Epidermal melanocyte (primary cell): ENCODE measurements at regions not wholly inside any gene's neighbourhood (a gene's known extent, or its start where the extent isn't known, plus 50 kb on each side); places are given as distances from the start of the nearest gene placed in this dataset.
"Not testable (repeated sequence)": the region's sequence is repeated elsewhere in the genome, so short reads cannot be mapped to it uniquely, and the experiment has no call there.

Experiments
- DNase-seq: peaks from one replicate; pipeline ENCODE4 v3.0.0; 2011; ENCODE audit warnings: low spot score; ENCODE audit not compliant: insufficient read length

DNA sequence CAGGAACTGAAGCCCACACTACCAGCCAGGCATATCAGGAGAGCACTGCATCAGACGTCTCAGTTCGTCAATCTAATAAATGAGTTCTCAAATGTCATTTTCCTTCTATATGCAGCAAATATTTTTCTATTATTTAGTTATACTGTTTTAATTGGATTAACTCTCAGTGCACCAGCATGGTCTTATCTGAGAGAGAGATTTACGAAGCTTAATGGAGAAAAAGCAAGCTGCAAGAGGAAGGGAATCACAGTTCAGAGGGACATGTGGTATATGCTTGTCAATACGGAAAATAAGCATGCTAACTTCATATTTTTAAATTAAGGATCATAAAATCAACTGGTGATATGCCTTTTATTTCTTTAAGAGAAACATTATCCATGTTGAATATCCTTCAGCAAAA, 213.1 kb upstream of the NECTIN3 start:
- no peak for DNase-seq

DNA sequence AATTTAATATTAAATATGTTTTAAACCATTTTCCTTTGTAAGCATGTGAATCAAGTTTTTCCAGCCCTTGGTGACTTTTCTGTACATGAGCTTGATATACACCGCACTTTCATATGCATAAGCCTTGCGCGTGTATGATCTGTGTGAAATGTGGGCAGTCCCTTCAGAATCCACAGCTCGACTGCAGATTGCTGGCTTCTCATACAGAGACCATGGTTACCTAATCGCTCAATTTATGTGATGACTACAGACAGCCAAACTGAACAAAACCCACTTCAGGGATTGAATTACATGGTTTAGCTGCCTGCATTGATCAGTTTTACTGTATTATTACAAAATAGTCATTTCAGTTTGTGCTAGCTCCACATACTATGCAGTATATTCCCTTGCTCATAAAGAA, 212.3 kb upstream of the NECTIN3 start:
- DNase-seq, result no peak

DNA sequence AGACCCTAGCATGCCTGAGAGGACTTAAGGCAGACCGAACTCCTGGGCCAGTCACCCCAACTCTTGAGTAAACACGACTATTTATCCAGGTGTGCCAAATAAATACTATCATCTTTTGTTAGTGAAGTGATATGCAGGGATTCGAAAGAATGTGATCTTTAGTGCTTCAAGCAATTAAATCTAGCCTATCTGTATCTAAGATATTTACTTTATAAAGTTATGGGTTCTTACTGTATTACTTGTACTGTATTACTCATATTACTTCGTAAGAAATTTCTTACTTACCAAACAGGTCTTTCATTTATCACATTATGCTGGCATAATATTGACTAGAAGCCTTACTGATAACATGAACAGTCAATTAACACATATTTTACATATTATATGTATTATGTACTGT, 211.6 kb upstream of the NECTIN3 start:
- DNase-seq, result no peak

- DNase-seq, result no peak
Observed at GRCh38 chr3:110865934-110866333, 205.7 kb upstream of the NECTIN3 start.

GRCh38 chr3:110868106-110868505, 203.5 kb upstream of the NECTIN3 start:
- no peak for DNase-seq

DNA sequence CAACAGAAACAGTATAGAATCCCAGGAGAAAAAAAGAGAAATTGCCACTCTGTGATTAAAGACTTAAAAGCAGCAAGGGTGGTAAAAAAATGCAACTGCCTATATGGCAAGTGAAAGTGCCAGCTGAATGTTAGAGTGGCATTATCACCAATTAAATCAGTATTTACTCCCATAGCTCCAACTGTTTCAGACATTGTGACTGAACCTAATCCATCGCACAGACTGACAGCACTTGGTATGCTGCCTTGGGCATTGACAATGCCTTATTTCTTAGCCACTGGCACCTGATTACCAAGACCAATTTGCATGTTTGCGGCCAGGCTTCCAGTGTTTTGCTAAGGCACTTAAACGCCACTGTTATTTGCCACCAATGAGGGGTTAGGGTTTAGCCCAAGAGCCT, 201.9 kb upstream of the NECTIN3 start:
- DNase-seq, result no peak

DNA sequence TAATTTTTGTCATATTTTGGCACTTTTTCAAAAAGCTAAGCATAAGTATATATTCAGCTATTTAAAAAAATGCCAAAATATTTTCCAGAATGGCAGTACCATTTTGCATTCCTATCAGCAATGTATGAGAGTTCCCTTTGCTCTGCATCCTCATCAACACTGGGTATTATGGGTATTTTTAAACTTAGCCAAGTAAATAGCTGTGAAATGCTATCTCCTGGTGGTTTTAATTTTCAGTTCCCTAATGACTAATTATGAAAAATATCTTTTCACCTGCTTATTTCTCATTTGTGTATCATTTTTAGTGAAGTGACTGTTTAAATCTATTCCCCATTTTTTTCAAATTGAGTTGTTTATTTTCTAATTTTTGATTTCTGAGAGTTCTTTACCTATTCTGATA, 199.7 kb upstream of the NECTIN3 start:
- DNase-seq, result no peak

GRCh38 chr3:110878692-110879091, 192.9 kb upstream of the NECTIN3 start:
- DNase-seq, result no peak

DNA sequence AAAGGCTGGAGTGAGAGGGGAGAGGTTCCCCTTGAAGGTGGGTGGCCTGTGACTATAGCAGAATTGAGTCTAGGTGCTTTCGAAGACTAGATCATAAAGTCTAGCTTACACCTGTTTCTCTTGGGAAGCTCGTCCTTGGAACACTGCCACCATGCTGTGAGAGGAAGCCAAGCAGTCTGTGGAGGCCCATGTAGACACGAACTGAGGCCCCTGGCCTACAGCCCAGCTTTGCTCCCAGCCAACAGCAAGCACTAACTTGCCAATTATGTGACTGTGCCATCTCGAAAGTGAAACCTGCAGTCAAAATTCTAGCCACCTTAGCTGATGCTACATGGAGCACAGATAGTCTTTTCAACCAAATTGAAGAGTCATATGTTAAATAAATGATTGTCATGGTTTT, 190.5 kb upstream of the NECTIN3 start:
- no peak for DNase-seq

GRCh38 chr3:110886222-110886893, 185.3 kb upstream of the NECTIN3 start:
- no peak for DNase-seq

GRCh38 chr3:110887176-110887575, 184.4 kb upstream of the NECTIN3 start:
- no peak for DNase-seq

- DNase-seq, result not testable (repeated sequence)
Observed at GRCh38 chr3:110888625-110889375, 182.8 kb upstream of the NECTIN3 start.

DNA sequence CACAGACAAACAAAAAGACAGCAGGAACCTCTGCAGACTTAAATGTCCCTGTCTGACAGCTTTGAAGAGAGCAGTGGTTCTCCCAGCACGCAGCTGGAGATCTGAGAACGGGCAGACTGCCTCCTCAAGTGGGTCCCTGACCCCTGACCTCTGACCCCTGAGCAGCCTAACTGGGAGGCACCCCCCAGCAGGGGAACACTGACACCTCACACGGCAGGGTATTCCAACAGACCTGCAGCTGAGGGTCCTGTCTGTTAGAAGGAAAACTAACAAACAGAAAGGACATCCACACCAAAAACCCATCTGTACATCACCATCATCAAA, 182.3 kb upstream of the NECTIN3 start:
- DNase-seq, result not testable (repeated sequence)

DNA sequence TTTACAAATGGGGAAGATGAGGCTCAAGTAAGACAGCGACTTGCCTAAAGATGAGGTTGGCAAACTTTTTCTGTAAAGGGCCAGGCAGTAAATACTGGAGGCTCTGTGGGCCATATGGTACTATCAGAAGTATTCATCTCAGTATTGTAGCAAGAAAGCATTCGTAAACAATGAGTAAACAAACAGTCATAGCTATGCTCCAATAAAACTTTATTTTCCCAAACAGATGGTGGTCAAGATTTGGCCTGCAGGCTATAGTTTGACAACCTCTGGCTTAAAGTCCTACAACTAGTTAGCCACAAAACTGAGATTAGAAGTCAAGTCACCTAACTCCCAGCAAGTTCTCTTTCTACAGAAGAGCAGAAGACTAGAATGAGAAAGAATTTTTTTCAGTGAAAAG, 177.0 kb upstream of the NECTIN3 start:
- DNase-seq, result no peak

- no peak for DNase-seq
Observed at GRCh38 chr3:110895054-110895453, 176.6 kb upstream of the NECTIN3 start.

- no peak for DNase-seq
Observed at GRCh38 chr3:110897046-110897445, 174.6 kb upstream of the NECTIN3 start.

- no peak for DNase-seq
Observed at GRCh38 chr3:110900576-110900975, 171.0 kb upstream of the NECTIN3 start.

GRCh38 chr3:110901536-110901935, 170.1 kb upstream of the NECTIN3 start:
- DNase-seq, result no peak

GRCh38 chr3:110902453-110903085, 169.0 kb upstream of the NECTIN3 start:
- no peak for DNase-seq

GRCh38 chr3:110903771-110904519, 167.7 kb upstream of the NECTIN3 start:
- DNase-seq, result no peak

GRCh38 chr3:110904520-110904890, 167.1 kb upstream of the NECTIN3 start:
- DNase-seq, result no peak

DNA sequence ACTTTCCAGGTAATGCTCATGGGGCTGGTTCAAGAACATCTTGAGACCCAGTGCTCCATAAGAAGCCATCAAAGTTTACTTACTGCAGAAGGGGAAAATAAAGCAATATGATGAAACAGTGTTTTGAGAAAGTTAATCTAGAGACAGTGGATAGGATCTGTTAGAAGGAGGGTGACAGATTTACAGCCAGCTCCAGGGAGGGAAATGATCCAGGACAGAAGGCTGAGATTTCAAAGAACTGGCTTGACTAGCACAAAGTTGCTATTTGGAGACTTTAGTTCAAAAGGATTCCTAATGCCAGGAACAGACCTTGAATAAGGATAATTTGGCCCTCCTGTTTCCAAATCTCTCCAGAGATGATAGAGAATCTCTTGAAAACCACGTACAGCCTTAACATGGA, 166.5 kb upstream of the NECTIN3 start:
- no peak for DNase-seq
